OCI-LY3 (cell line): ENCODE measurements at regions not wholly inside any gene's neighbourhood (a gene's known extent, or its start where the extent isn't known, plus 50 kb on each side); places are given as distances from the start of the nearest gene placed in this dataset.

Experiments
- CTCF ChIP-seq: fragments of 200-600, 300-600 bp; sonication (generic); IDR thresholded peaks from 2 replicates; pipeline ENCODE4 v1.5.1; 2014; ENCODE audit warnings: antibody characterized with exemption, low read length, low read depth
- EZH2phosphoT487 ChIP-seq: fragments of 200-600 bp; shearing (Covaris generic); IDR thresholded peaks from 2 replicates; pipeline ENCODE4 v1.6.1; 2018; ENCODE audit warnings: antibody characterized with exemption, mixed run types, low read depth

- TF ChIP-seq CTCF: no peak
- no peak for TF ChIP-seq EZH2phosphoT487
Measured at GRCh38 chr15:79154483-79155135, 64.0 kb upstream of the RASGRF1 start.
